HCT116 (cell line): ENCODE measurements at regions not wholly inside any gene's neighbourhood (a gene's known extent, or its start where the extent isn't known, plus 50 kb on each side); places are given as distances from the start of the nearest gene placed in this dataset.

Experiments used
- ATAC-seq: fragments of 200-7000 bp; cut with Tn5 transposase; 2 replicates; pipeline ENCODE4 v1.9.1; 2020; ENCODE audit warnings: mild to moderate bottlenecking, moderate library complexity
- BruUV-seq: library from RNA; stranded (reverse); fragments of 400-500 nt; replicated peaks from 2 replicates; lab custom pipeline; 2021; lab: Mats Ljungman, UMichigan
- CTCF ChIA-PET: fragments of 300-600 bp; sonication (Branson Sonifier 250); formaldehyde crosslinking; loops from one replicate; lab custom pipeline; 2021; ENCODE audit warnings: antibody characterized with exemption; lab: Charles Lee
- POLR2A ChIA-PET: fragments of 300-600, 350-600 bp; sonication (Branson Sonifier 250); formaldehyde crosslinking; loops from one replicate; lab custom pipeline; 2021; ENCODE audit warnings: antibody characterized with exemption; lab: Charles Lee
- RAD21 ChIA-PET, 2 experiments: fragments of 300-600 bp; sonication (Branson Sonifier 250); formaldehyde crosslinking; loops; one replicate each; lab custom pipeline; 2023; ENCODE audit warnings: low total read pairs in 2 of 2; ENCODE audit not compliant: uncharacterized antibody in 2 of 2, unreplicated experiment in 2 of 2, low non-redundant PET in 1 of 2; lab: Charles Lee
- DNase-seq: peaks from one replicate; pipeline ENCODE4 v3.0.0-alpha.2; 2010; ENCODE audit warnings: low read depth, low spot score
- H2AFZ ChIP-seq: fragments of 200-600 bp; shearing (Covaris generic), sonication (generic); 2 replicates; pipeline ENCODE4 v1.6.1; 2017; ENCODE audit warnings: low read depth, mixed run types, mixed read lengths, antibody characterized with exemption, low read length; ENCODE audit not compliant: poor library complexity, severe bottlenecking
- H3K27ac ChIP-seq: 2 replicates; pipeline ENCODE4 v1.5.1; 2012; ENCODE audit warnings: low read depth, low read length
- H3K27me3 ChIP-seq: fragments of 200-600 bp; sonication (generic); 2 replicates; pipeline ENCODE4 v1.6.1; 2016; ENCODE audit warnings: mixed run types, low read length, mixed read lengths; ENCODE audit not compliant: insufficient read depth
- H3K36me3 ChIP-seq, 2 experiments: fragments of 200-500 bp in 1 of 2; fragments of 200-600 bp in 1 of 2; sonication (Bioruptor generic) in 1 of 2; sonication (generic) in 1 of 2; 2 replicates each; pipeline versions ENCODE4 v1.5.1 to v1.6.1; 2014 to 2016; ENCODE audit warnings: low read length in 2 of 2, inconsistent platforms in 1 of 2, mixed read lengths in 1 of 2, mixed run types in 1 of 2; ENCODE audit not compliant: insufficient read depth in 2 of 2, control insufficient read depth in 1 of 2
- H3K4me1 ChIP-seq, 2 experiments: fragments of 200-600 bp in 1 of 2; sonication (generic) in 1 of 2; 2 replicates each; pipeline versions ENCODE4 v1.5.1 to v1.6.1; 2012 to 2017; ENCODE audit warnings: low read length in 2 of 2, inconsistent platforms in 1 of 2, mild to moderate bottlenecking in 1 of 2, mixed read lengths in 1 of 2, mixed run types in 1 of 2, moderate library complexity in 1 of 2; ENCODE audit not compliant: insufficient read depth in 2 of 2, control insufficient read depth in 1 of 2
- H3K4me2 ChIP-seq: fragments of 200-600 bp; sonication (generic); 2 replicates; pipeline ENCODE4 v1.6.1; 2017; ENCODE audit warnings: mixed run types, low read length, mixed read lengths
- H3K4me3 ChIP-seq, 2 experiments: fragments of 200-600 bp in 1 of 2; sonication (generic) in 1 of 2; replicated peaks in 1 of 2; 2 replicates each; pipeline ENCODE4 v1.5.1; 2011 to 2016; ENCODE audit warnings: low read length in 2 of 2, control low read depth in 1 of 2, low read depth in 1 of 2, mild to moderate bottlenecking in 1 of 2, mixed read lengths in 1 of 2, mixed run types in 1 of 2
- H3K79me2 ChIP-seq: fragments of 200-600 bp; sonication (generic); 2 replicates; pipeline ENCODE4 v1.6.1; 2017; ENCODE audit warnings: mild to moderate bottlenecking, mixed run types, low read length, moderate library complexity, mixed read lengths; ENCODE audit not compliant: insufficient read depth
- H3K9ac ChIP-seq: fragments of 200-600 bp; sonication (generic); 2 replicates; pipeline ENCODE4 v1.6.1; 2016; ENCODE audit warnings: low read length, mixed read lengths
- H3K9me2 ChIP-seq: fragments of 200-600 bp; sonication (generic), shearing (Covaris generic); 2 replicates; pipeline ENCODE4 v1.6.1; 2017; ENCODE audit warnings: mixed run types, mild to moderate bottlenecking, moderate library complexity; ENCODE audit not compliant: insufficient read depth
- H3K9me3 ChIP-seq, 2 experiments: fragments of 200-500 bp in 1 of 2; fragments of 200-600 bp in 1 of 2; sonication (Bioruptor generic) in 1 of 2; sonication (generic) in 1 of 2; 2 replicates each; pipeline ENCODE4 v1.6.1; 2014 to 2017; ENCODE audit warnings: low read length in 2 of 2, mixed read lengths in 2 of 2, inconsistent platforms in 1 of 2, low read depth in 1 of 2, mild to moderate bottlenecking in 1 of 2, mixed run types in 1 of 2, moderate library complexity in 1 of 2; ENCODE audit not compliant: control insufficient read depth in 1 of 2, insufficient read depth in 1 of 2
- H4K20me1 ChIP-seq: fragments of 200-600 bp; sonication (generic), shearing (Covaris generic); 2 replicates; pipeline ENCODE4 v1.6.1; 2017; ENCODE audit warnings: mixed run types, mild to moderate bottlenecking, moderate library complexity; ENCODE audit not compliant: insufficient read depth
- ATF3 ChIP-seq: IDR thresholded peaks from 2 replicates; pipeline ENCODE4 v1.6.1; 2012
- CBX3 ChIP-seq: IDR thresholded peaks from 2 replicates; pipeline ENCODE4 v1.6.1; 2012; ENCODE audit warnings: low read depth
- CEBPB ChIP-seq: IDR thresholded peaks from 2 replicates; pipeline ENCODE4 v1.6.1; 2012; ENCODE audit warnings: low read depth
- CTCF ChIP-seq, 3 experiments: fragments of 200-600 bp in 1 of 3; sonication (generic) in 1 of 3; IDR thresholded peaks in 2 of 3; conservative IDR thresholded peaks in 1 of 3; 2 replicates each; pipeline ENCODE4 v1.5.1; 2012 to 2017; ENCODE audit warnings: low read depth in 2 of 3, low read length in 2 of 3, antibody characterized with exemption in 1 of 3, borderline replicate concordance in 1 of 3, control low read depth in 1 of 3, mild to moderate bottlenecking in 1 of 3, mixed read lengths in 1 of 3, mixed run types in 1 of 3, moderate library complexity in 1 of 3; ENCODE audit not compliant: insufficient read depth in 1 of 3
- EGR1 ChIP-seq: IDR thresholded peaks from 2 replicates; pipeline ENCODE4 v1.6.1; 2012; ENCODE audit warnings: low read depth
- ELF1 ChIP-seq: IDR thresholded peaks from 2 replicates; pipeline ENCODE4 v1.6.1; 2012; ENCODE audit warnings: low read depth, borderline replicate concordance
- EZH2phosphoT487 ChIP-seq: fragments of 200-600 bp; IDR thresholded peaks from 2 replicates; pipeline ENCODE4 v1.6.1; 2018; ENCODE audit warnings: antibody characterized with exemption, borderline replicate concordance
- FOSL1 ChIP-seq: IDR thresholded peaks from 2 replicates; pipeline ENCODE4 v1.6.1; 2012; ENCODE audit warnings: low read depth
- JUND ChIP-seq: IDR thresholded peaks from 2 replicates; pipeline ENCODE4 v1.6.1; 2012
- MAX ChIP-seq: IDR thresholded peaks from 2 replicates; pipeline ENCODE4 v1.6.1; 2012
- POLR2A ChIP-seq: IDR thresholded peaks from 2 replicates; pipeline ENCODE4 v1.7.0; 2011; ENCODE audit warnings: borderline replicate concordance; ENCODE audit not compliant: insufficient read depth, insufficient read length; ENCODE audit errors: extremely low read depth
- REST ChIP-seq: IDR thresholded peaks from 2 replicates; pipeline ENCODE4 v1.6.1; 2012; ENCODE audit warnings: low read depth
- SIN3A ChIP-seq: IDR thresholded peaks from 2 replicates; pipeline ENCODE4 v1.6.1; 2012; ENCODE audit warnings: low read depth
- SP1 ChIP-seq: IDR thresholded peaks from 2 replicates; pipeline ENCODE4 v1.6.1; 2012; ENCODE audit warnings: low read depth
- SRF ChIP-seq: IDR thresholded peaks from 2 replicates; pipeline ENCODE4 v1.6.1; 2012; ENCODE audit warnings: low read depth
- TCF7L2 ChIP-seq: IDR thresholded peaks from 2 replicates; pipeline ENCODE4 v1.7.0; 2011; ENCODE audit warnings: borderline replicate concordance, inconsistent platforms; ENCODE audit not compliant: insufficient read depth, insufficient read length; ENCODE audit errors: extremely low read depth
- YY1 ChIP-seq: IDR thresholded peaks from 2 replicates; pipeline ENCODE4 v1.6.1; 2011; ENCODE audit warnings: low read length, low read depth, moderate library complexity, mild to moderate bottlenecking; ENCODE audit not compliant: insufficient replicate concordance; ENCODE audit errors: extremely low read depth
- ZBTB33 ChIP-seq: IDR thresholded peaks from 2 replicates; pipeline ENCODE4 v1.6.1; 2011; ENCODE audit warnings: mild to moderate bottlenecking, low read length, moderate library complexity; ENCODE audit not compliant: insufficient replicate concordance; ENCODE audit errors: extremely low read depth
- ZNF274 ChIP-seq: fragments of 200-500 bp; sonication (Bioruptor generic); IDR thresholded peaks from 2 replicates; pipeline ENCODE4 v1.6.1; 2014; ENCODE audit warnings: mild to moderate bottlenecking, low read depth, low read length, inconsistent platforms
- intact Hi-C: fragments of 100-400 bp; cut with micrococcal nuclease; formaldehyde crosslinking; loops from 2 replicates; pipeline ENCODE4 v1.10.0; 2022

- Histone ChIP-seq H3K27ac (no peak overlapping the region), H2AFZ (no peak overlapping the region), H3K4me1 (peaks cover 5 to 8% of the 10 kb centered on the region in 2 experiments; a peak in 3 of 4 replicates), H3K9ac (no peak overlapping the region), H3K4me2 (no peak overlapping the region), H3K36me3 (no peaks in the 10 kb centered on the region), H3K9me2 (no peaks in the 10 kb centered on the region), H3K79me2 (no peaks in the 10 kb centered on the region), H4K20me1 (no peaks in the 10 kb centered on the region), H3K9me3 (no peaks in the 10 kb centered on the region), H3K4me3 (no peak overlapping the region), H3K27me3 (no peaks in the 10 kb centered on the region)
- BruUV-seq: no TSS peak
- ChIA-PET RAD21 (interaction anchor here in 1 of 2 experiments (0.6 kb wide), 1 partner anchor 202 kb away, joined by 4 read pairs; no protein-coding TSS in a partner anchor), CTCF (no interaction called here), POLR2A (no interaction called here)
- DNase-seq (no peak), ATAC-seq (no peak)
- TF ChIP-seq EZH2phosphoT487: no peak
- no peak for TF ChIP-seq JUND
- TF ChIP-seq CEBPB: no peak
- no peak for TF ChIP-seq MAX
- TF ChIP-seq YY1: no peak
- TF ChIP-seq ZNF274: no peak
- no peak for TF ChIP-seq SIN3A
- no peak for TF ChIP-seq SP1
- no peak for TF ChIP-seq TCF7L2
- TF ChIP-seq POLR2A: no peak
- TF ChIP-seq SRF: no peak
- no peak for TF ChIP-seq ATF3
- TF ChIP-seq REST: no peak
- no peak for TF ChIP-seq EGR1
- TF ChIP-seq ZBTB33: no peak
- no peak for TF ChIP-seq ELF1
- no peak for TF ChIP-seq CBX3
- no peak for TF ChIP-seq FOSL1
- TF ChIP-seq CTCF (IDR thresholded peaks at IDR 0.05 in 2 of 3, conservative IDR thresholded peaks at IDR 0.05 in 1 of 3; ENCODE audit: borderline replicate concordance in 1 of 3, insufficient read depth in 1 of 3, low read depth in 2 of 3, low read length in 2 of 3): no peak
- intact Hi-C loops: no loop called here
Observed at GRCh38 chrX:150161193-150161592, 201.9 kb upstream of the MAMLD1 start.
